Fibroblast of villous mesenchyme (primary cell): ENCODE measurements at regions not wholly inside any gene's neighbourhood (a gene's known extent, or its start where the extent isn't known, plus 50 kb on each side); places are given as distances from the start of the nearest gene placed in this dataset.

Experiments used
- DNase-seq: peaks from one replicate; pipeline ENCODE4 v3.0.0-alpha.2; 2010; ENCODE audit warnings: low read depth
- H3K4me3 ChIP-seq: 2 replicates; pipeline ENCODE4 v1.5.1; 2011; ENCODE audit warnings: low read depth, mild to moderate bottlenecking, low read length
- TF ChIP-seq, protein P1 (sequence below): IDR thresholded peaks from 2 replicates; pipeline ENCODE4 v1.5.1; 2012; ENCODE audit warnings: low read depth, mild to moderate bottlenecking, low read length; ENCODE audit not compliant: insufficient read depth

DNA sequence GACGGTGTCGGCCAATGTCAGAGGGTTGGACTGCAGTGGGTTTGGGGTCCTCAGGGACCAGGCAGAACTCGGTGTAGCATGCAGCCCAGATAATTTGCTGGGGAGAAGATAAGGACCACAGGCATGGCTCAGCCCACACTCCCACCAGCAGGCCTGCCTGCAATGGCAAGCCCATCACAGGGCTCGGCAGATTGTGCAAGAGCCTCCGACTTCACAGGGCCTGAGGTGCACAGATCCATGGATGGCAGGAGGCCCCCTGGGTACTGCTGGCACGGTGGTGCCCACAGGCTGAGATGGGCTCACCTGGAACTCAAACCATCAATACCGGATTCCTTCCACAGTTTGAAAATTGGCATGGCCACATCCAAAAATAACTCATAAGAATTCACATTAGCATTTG, 180.3 kb downstream of the TTLL2 start:
- no peak overlapping the region for H3K4me3 ChIP-seq
- no peak for DNase-seq

DNA sequence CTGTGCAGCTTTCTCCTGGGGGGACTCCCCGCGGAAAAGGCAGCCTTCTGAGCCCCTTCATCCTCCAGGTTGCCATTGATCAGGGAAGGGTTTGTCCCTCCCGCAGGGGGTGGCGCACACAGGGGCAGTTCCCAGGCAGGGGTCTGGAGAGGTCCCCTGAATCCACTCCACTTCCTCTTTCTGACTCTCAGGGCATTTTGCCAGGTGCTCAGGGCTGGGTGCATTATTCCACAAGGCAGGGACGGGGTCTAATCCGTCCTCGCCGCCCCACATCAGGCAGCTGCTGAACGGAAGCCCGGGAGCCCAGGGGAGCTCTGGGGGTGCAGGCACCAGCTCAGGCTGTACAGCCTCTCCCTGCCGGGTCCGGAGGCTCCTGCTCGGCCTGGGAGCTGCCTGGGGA, 180.9 kb downstream of the TTLL2 start:
- TF ChIP-seq, protein P1, sequence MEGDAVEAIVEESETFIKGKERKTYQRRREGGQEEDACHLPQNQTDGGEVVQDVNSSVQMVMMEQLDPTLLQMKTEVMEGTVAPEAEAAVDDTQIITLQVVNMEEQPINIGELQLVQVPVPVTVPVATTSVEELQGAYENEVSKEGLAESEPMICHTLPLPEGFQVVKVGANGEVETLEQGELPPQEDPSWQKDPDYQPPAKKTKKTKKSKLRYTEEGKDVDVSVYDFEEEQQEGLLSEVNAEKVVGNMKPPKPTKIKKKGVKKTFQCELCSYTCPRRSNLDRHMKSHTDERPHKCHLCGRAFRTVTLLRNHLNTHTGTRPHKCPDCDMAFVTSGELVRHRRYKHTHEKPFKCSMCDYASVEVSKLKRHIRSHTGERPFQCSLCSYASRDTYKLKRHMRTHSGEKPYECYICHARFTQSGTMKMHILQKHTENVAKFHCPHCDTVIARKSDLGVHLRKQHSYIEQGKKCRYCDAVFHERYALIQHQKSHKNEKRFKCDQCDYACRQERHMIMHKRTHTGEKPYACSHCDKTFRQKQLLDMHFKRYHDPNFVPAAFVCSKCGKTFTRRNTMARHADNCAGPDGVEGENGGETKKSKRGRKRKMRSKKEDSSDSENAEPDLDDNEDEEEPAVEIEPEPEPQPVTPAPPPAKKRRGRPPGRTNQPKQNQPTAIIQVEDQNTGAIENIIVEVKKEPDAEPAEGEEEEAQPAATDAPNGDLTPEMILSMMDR: no peak
- no peak for DNase-seq
- no peak overlapping the region for H3K4me3 ChIP-seq

More for the DNA sequence above, 180.3 kb downstream of the TTLL2 start:
- TF ChIP-seq, protein P1: no peak

DNA sequence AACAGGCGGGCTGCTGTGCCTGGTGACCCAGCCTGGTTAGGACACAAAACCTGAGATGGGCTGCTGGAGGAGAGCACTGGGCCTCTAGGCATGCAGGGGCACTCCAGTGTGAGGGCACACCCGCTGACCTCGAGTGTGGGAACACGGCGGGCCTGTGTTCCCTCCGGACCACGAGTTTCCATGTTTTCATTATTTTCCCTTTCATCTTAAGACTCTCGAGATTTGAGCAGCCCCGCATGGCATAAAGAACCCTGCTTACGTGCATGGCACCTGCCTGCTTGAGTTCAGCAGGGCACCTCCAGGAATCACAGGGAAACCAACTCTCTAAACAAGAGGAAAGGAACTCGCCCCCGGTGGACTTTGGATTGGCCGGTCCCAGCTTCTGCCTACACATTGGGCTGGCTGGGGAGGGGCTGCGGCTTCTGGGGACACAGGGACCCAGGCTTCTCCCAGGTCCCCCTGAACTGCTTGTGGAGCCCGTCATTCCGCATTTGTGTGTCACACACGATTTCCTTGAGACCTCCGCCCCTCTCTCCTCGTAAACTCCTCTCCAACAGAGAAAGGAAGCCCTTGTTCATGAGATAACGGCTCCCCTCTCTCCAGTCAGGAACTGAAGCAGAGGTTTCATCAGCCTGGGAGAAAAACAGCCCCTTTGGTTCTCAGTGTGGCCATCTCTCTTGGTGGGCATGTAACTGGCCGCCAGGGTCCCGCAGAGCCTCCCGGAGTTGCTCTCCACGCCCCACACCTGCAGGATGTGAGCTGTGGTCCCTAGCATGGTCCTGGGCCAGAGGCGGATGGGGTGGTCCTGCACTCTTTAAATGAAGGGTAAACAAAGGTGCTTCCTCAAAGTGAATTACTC, 181.8 kb downstream of the TTLL2 start:
- TF ChIP-seq, protein P1: no peak
- no peak for DNase-seq

DNA sequence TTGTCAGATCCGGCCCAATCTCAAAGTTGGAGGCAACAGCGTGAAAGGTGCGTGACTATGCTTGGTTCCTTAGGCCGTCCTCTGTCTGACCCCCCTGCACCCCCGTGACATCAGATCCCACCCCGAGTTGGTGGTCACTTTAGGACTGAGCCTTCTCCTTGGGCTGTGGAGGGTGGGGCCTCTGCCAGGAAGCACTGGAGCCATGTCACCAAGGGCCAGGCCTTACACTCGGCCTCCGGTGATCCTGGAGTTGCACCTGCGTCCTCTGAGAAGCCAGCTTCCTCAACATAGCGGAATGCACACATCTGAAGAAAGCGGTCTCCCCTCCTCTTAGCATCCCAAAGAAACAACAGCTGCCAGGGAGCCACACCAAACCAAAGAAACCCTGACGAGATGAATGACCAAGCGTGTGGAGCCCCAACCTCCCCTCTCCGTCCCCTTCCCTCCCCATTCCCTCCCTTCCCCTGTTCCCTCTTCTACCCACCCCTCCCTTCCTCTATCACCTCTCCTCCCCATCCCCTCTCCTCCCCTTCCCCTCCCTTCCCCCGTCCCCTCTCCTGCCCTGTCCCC, 182.6 kb downstream of the TTLL2 start:
- H3K4me3 ChIP-seq: no peak overlapping the region
- DNase-seq: no peak
- TF ChIP-seq, protein P1: no peak

More for the DNA sequence above, 181.8 kb downstream of the TTLL2 start:
- H3K4me3 ChIP-seq: no peak overlapping the region

DNA sequence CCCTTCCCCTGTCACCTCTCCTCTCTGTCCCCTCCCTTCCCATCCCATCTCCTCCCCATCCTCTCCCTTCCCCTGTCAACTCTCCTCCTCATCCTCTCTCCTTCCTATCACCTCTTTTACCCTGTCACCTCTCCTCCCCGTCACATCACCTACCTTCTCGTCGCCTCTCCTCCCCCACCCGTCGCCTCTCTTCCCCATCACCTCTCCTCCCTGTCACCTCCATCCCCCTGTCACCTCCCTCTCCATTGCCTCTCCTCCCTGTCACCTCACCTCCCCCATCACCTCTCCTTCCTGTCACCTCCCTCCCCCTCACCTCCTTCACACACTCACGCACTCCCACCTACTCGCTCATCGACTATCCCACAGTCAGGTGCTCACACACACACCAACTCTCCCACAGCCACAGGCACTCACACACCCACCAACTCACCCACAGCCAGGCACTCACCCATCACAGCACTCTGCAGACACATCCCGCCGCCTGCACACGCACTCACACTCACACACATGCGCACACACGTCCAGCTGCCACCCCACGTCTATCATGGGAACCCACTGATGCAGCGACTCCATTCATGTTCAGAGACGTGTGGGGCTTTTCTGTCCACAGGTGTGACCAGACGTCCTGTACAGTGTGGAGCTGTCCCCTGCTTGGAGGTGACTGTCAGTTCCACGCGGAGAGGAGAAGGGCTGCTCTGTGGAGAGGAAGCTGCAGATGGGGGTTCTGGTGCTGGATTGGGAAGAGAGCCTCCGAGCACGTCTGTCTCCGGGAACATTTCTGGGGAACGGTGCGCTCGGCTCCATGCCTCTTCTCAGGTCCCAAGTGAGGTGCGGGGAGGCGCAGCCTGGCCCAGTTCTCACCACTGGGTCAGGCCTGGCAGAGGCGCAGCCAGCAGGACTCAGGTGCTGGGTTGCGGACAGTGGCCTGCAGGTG, 184.3 kb downstream of the TTLL2 start:
- DNase-seq: no peak
- TF ChIP-seq, protein P1: no peak

DNA sequence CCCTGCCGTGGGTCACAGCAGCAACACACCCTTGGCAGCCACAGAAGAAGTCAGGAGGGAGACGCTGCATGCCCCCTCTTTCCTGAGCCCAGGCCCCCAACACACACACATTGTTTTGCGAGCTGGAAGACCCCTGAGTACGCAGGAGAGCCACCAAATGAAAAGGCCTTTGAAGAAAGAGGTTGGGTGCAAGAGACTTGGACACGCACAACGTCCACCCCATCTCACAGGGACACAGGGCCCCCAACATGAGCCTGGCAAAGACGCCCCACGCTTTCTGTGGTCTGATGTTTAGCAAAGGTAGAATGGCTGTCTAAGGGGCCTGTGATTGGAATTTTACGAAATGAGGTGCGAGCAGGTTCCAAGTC, 185.0 kb downstream of the TTLL2 start:
- TF ChIP-seq, protein P1: no peak
- no peak for DNase-seq
- H3K4me3 ChIP-seq: no peak overlapping the region

More for the DNA sequence above, 184.3 kb downstream of the TTLL2 start:
- H3K4me3 ChIP-seq: no peak overlapping the region
